DND-41 (cell line): ENCODE measurements at regions not wholly inside any gene's neighbourhood (a gene's known extent, or its start where the extent isn't known, plus 50 kb on each side); places are given as distances from the start of the nearest gene placed in this dataset.

Source experiments
- ATAC-seq: fragments of 200-7000 bp; cut with Tn5 transposase; 3 replicates; pipeline ENCODE4 v1.9.1; 2021; ENCODE audit warnings: low read depth; ENCODE audit not compliant: insufficient read depth
- DNase-seq: peaks from one replicate; pipeline ENCODE4 v3.0.0-alpha.2; 2020
- H2AFZ ChIP-seq: 2 replicates; pipeline ENCODE4 v1.6.0; 2012; ENCODE audit warnings: low read depth, low read length
- H3K27ac ChIP-seq: 2 replicates; pipeline ENCODE4 v1.5.1; 2012; ENCODE audit warnings: low read length, inconsistent platforms
- H3K27me3 ChIP-seq: fragments of 200-600 bp; sonication (generic); 2 replicates; pipeline ENCODE4 v1.6.0; 2012; ENCODE audit warnings: low read length, mild to moderate bottlenecking, inconsistent platforms; ENCODE audit not compliant: insufficient read depth, poor library complexity
- H3K36me3 ChIP-seq: 2 replicates; pipeline ENCODE4 v1.5.1; 2012; ENCODE audit warnings: low read length, inconsistent platforms; ENCODE audit not compliant: insufficient read depth
- H3K4me1 ChIP-seq: 2 replicates; pipeline ENCODE4 v1.5.1; 2012; ENCODE audit warnings: mild to moderate bottlenecking, low read length; ENCODE audit not compliant: insufficient read depth
- H3K4me2 ChIP-seq: 2 replicates; pipeline ENCODE4 v1.6.0; 2012; ENCODE audit warnings: mild to moderate bottlenecking, moderate library complexity, low read length, inconsistent platforms; ENCODE audit not compliant: insufficient read depth
- H3K4me3 ChIP-seq, 2 experiments: fragments of 200-600 bp in 1 of 2; shearing (Covaris generic) in 1 of 2; 2 replicates each; pipeline ENCODE4 v1.5.1; 2012 to 2016; ENCODE audit warnings: inconsistent platforms in 2 of 2, low read length in 2 of 2, mild to moderate bottlenecking in 2 of 2, low read depth in 1 of 2, moderate library complexity in 1 of 2
- H3K79me2 ChIP-seq: 2 replicates; pipeline ENCODE4 v1.6.0; 2012; ENCODE audit warnings: low read length, inconsistent platforms; ENCODE audit not compliant: insufficient read depth
- H3K9ac ChIP-seq: 2 replicates; pipeline ENCODE4 v1.6.0; 2012; ENCODE audit warnings: low read depth, mild to moderate bottlenecking, inconsistent platforms, low read length, moderate library complexity
- H3K9me3 ChIP-seq: 2 replicates; pipeline ENCODE4 v1.5.1; 2012; ENCODE audit warnings: low read length, moderate library complexity, mild to moderate bottlenecking, inconsistent platforms; ENCODE audit not compliant: insufficient read depth, severe bottlenecking
- H4K20me1 ChIP-seq: 2 replicates; pipeline ENCODE4 v1.6.0; 2012; ENCODE audit warnings: low read length; ENCODE audit not compliant: insufficient read depth
- CTCF ChIP-seq: IDR thresholded peaks from 2 replicates; pipeline ENCODE4 v1.5.1; 2012; ENCODE audit warnings: borderline replicate concordance, low read length, moderate library complexity, mild to moderate bottlenecking; ENCODE audit not compliant: poor library complexity, severe bottlenecking; ENCODE audit errors: extremely low read depth
- EZH2 ChIP-seq: IDR thresholded peaks from 3 replicates; pipeline ENCODE4 v1.6.1; 2012; ENCODE audit warnings: borderline replicate concordance, low read depth, mild to moderate bottlenecking, moderate library complexity, low read length, inconsistent platforms; ENCODE audit not compliant: severe bottlenecking

GRCh38 chr18:59777636-59778035 lies 80.4 kb upstream of the CCBE1 start:
- Histone ChIP-seq H3K4me2 (no peak overlapping the region), H3K4me3 (no peak overlapping the region), H4K20me1 (no peaks in the 10 kb centered on the region), H3K27ac (no peak overlapping the region), H3K27me3 (no peaks in the 10 kb centered on the region), H3K4me1 (no peaks in the 10 kb centered on the region), H3K9me3 (no peaks in the 10 kb centered on the region), H2AFZ (no peak overlapping the region), H3K79me2 (no peaks in the 10 kb centered on the region), H3K36me3 (no peaks in the 10 kb centered on the region), H3K9ac (no peak overlapping the region)
- ATAC-seq (no peak), DNase-seq (no peak)
- TF ChIP-seq EZH2 (no peak), CTCF (no peak)

GRCh38 chr18:59769129-59769865 lies 72.1 kb upstream of the CCBE1 start:
- Histone ChIP-seq H3K79me2 (no peaks in the 10 kb centered on the region), H3K4me1 (no peaks in the 10 kb centered on the region; the same call in 1 of the 2 replicates), H3K27me3 (no peaks in the 10 kb centered on the region), H4K20me1 (no peaks in the 10 kb centered on the region), H3K4me3 (no peak overlapping the region), H3K9me3 (no peaks in the 10 kb centered on the region), H3K36me3 (no peaks in the 10 kb centered on the region), H3K9ac (no peak overlapping the region), H3K27ac (no peak overlapping the region), H3K4me2 (no peak overlapping the region), H2AFZ (no peak overlapping the region)
- TF ChIP-seq EZH2 (no peak), CTCF (no peak)
- DNase-seq = no peak
- ATAC-seq = no peak

GRCh38 chr18:59768409-59768808 lies 71.2 kb upstream of the CCBE1 start:
- ATAC-seq (no peak), DNase-seq (no peak)
- Histone ChIP-seq H3K79me2 (no peaks in the 10 kb centered on the region), H3K27me3 (no peaks in the 10 kb centered on the region), H3K4me3 (no peak overlapping the region), H3K4me1 (no peaks in the 10 kb centered on the region; the same call in 1 of the 2 replicates), H3K27ac (no peak overlapping the region), H3K36me3 (no peaks in the 10 kb centered on the region), H3K9ac (no peak overlapping the region), H3K9me3 (no peaks in the 10 kb centered on the region), H3K4me2 (no peak overlapping the region), H2AFZ (no peak overlapping the region), H4K20me1 (no peaks in the 10 kb centered on the region)
- TF ChIP-seq CTCF (no peak), EZH2 (no peak)
